GM12872 (cell line): ENCODE measurements at regions not wholly inside any gene's neighbourhood (a gene's known extent, or its start where the extent isn't known, plus 50 kb on each side); places are given as distances from the start of the nearest gene placed in this dataset.

Source experiments
- CTCF ChIP-seq: IDR thresholded peaks from 3 replicates; pipeline ENCODE4 v1.5.1; 2011; ENCODE audit warnings: low read depth, mild to moderate bottlenecking, low read length, moderate library complexity; ENCODE audit not compliant: insufficient read depth

- no peak for TF ChIP-seq CTCF
Measured at GRCh38 chr18:45560870-45561269, 54.4 kb upstream of the SLC14A2 start.

DNA sequence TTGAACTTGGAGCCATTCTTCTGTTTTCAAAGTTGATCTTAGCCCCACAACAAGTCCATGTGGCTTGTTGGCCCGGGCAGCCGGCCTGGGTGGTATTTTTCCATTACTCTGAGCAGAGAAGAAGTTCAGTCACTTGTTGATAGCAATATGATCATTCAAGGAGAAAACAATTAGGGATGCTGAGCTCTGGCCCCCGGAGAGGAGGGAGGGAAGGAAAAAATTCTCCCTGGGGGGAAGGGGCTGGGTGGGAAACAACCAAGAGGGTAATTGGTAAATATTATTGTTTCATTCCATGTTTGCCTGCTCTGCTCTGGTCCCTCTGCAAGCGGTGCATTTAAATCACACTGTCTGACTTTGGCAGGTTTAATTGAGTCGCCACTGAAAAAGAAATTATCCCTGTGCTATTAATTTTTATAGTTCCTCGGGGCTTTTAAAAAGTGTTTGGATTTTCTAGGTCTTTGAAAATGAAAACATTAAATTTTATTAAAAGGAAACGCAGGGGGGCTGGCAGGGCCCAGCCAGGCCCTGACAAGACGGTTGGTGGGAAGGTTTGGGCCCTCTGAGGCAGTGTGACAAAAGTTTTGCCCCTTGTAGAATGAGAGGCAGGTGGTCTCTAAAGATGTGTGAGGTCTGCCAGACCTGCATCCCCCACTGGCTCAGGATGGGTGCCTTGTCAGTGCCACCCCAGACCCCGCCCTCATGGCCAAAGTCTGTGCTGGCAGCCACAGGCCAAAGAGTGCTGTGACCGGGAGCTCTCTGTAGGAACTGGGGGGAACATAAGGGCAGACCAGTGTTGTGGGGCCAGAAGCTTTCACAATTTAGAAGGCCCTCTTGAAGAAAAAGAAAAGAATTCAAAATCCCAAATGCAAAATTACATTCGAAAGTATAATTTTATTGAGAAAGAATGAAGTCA lies 52.5 kb upstream of the SLC14A2 start:
- no peak for TF ChIP-seq CTCF

DNA sequence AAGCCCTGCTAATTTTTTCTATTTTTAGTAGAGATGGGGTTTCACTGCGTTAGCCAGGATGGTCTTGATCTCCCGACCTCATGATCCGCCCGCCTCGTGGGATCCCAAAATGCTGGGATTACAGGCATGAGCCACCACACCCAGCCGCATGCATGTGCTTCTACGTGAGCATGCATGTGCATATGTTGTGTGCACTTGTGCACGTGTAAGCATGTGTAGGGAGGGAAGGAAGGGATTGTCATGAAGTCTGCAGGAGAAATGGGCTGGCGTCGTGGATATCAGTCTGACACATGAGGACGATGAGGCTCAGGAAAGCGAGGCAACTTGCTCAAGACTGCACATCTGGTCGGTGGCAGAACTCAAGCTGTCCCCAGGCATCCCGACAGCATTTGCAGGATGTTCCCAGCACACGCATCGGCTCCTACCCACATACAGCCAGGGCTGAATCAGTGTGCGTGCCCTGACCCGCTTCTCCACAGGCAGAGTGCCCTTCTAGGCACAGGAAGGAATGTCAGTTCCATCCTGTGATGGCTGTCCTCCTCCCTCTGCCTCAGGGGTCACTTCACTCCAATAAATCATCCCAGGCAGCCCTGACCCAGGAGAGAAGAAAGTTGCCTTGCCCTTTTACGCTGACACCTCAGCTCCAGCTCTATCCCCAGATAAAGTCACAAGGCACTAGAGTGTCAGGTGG lies 49.9 kb upstream of the SLC14A2 start:
- TF ChIP-seq CTCF, result no peak
